A549 (cell line): ENCODE measurements at regions not wholly inside any gene's neighbourhood (a gene's known extent, or its start where the extent isn't known, plus 50 kb on each side); places are given as distances from the start of the nearest gene placed in this dataset.

Experiments
- ATAC-seq, 2 experiments: fragments of 200-7000 bp in 1 of 2; fragments of >200 bp in 1 of 2; cut with Nextera tagmentation in 1 of 2; cut with Tn5 transposase in 1 of 2; 3 replicates each; pipeline versions ENCODE4 v1.8.0 to v1.9.1; 2018 to 2020; ENCODE audit warnings: mild to moderate bottlenecking in 1 of 2, moderate library complexity in 1 of 2
- CTCF ChIA-PET: fragments of 300-600 bp; sonication (Branson Sonifier 250); formaldehyde crosslinking; extraction: SDS; loops from one replicate; lab custom pipeline; 2021; ENCODE audit warnings: antibody characterized with exemption, inconsistent platforms; lab: Yijun Ruan, JAX
- POLR2A ChIA-PET: fragments of 350-600 bp; formaldehyde crosslinking; extraction: SDS; loops from one replicate; lab custom pipeline; 2021; ENCODE audit warnings: antibody characterized with exemption, inconsistent platforms; lab: Yijun Ruan, JAX
- DNase-seq, 2 experiments: peaks; one replicate each; pipeline versions ENCODE4 v3.0.0 to v3.0.0-alpha.2; 2011 to 2016; ENCODE audit warnings: low read depth in 1 of 2, low spot score in 1 of 2
- FAIRE-seq: peaks from 2 replicates; lab custom pipeline; 2011; peaks lifted over from hg19 to GRCh38; lab: Jason Lieb, UNC
- H3K27ac ChIP-seq, 2 experiments: fragments of >200 bp; sonication (Bioruptor Twin); formaldehyde crosslinking; 3 replicates each; pipeline ENCODE4 v1.5.1; 2016 to 2017
- H3K4me1 ChIP-seq: fragments of >200 bp; sonication (Bioruptor Twin); formaldehyde crosslinking; 3 replicates; pipeline ENCODE4 v1.6.1; 2016
- H3K4me2 ChIP-seq: fragments of >200 bp; sonication (Bioruptor Twin); formaldehyde crosslinking; 3 replicates; pipeline ENCODE4 v1.6.1; 2016
- H3K4me3 ChIP-seq: fragments of >200 bp; sonication (Bioruptor Twin); formaldehyde crosslinking; 3 replicates; pipeline ENCODE4 v1.5.1; 2016
- H3K9me3 ChIP-seq: fragments of >200 bp; sonication (Bioruptor Twin); formaldehyde crosslinking; 3 replicates; pipeline ENCODE4 v1.6.1; 2016
- CEBPB ChIP-seq, 2 experiments: fragments of >200 bp in 1 of 2; sonication (Bioruptor Twin) in 1 of 2; formaldehyde crosslinking in 1 of 2; IDR thresholded peaks; 2 replicates each; pipeline ENCODE4 v1.6.1; 2012 to 2016
- CHD4 ChIP-seq: fragments of 200-600 bp; sonication (generic); IDR thresholded peaks from 2 replicates; pipeline ENCODE4 v1.6.1; 2016; ENCODE audit warnings: antibody characterized with exemption, mild to moderate bottlenecking, borderline replicate concordance
- E2F6 ChIP-seq: IDR thresholded peaks from 2 replicates; pipeline ENCODE4 v1.6.1; 2012; ENCODE audit warnings: low read depth, borderline replicate concordance
- FOSB ChIP-seq: fragments of 250-450 bp; sonication (Bioruptor Pico); IDR thresholded peaks from 2 replicates; pipeline ENCODE4 v1.5.0; 2020; ENCODE audit warnings: mild to moderate bottlenecking, moderate library complexity
- FOSL2 ChIP-seq, 2 experiments: fragments of 450-650 bp in 1 of 2; fragments of >200 bp in 1 of 2; sonication (Bioruptor Twin) in 1 of 2; formaldehyde crosslinking; IDR thresholded peaks; 2 replicates each; pipeline versions ENCODE4 v1.5.0 to v1.6.1; 2016 to 2020; ENCODE audit warnings: mild to moderate bottlenecking in 1 of 2, moderate library complexity in 1 of 2
- FOXS1 ChIP-seq: fragments of 250-450 bp; sonication (Bioruptor Pico); IDR thresholded peaks from 2 replicates; pipeline ENCODE4 v1.5.0; 2020; ENCODE audit warnings: mild to moderate bottlenecking, moderate library complexity
- GATA3 ChIP-seq: IDR thresholded peaks from 2 replicates; pipeline ENCODE4 v1.6.1; 2012; ENCODE audit warnings: borderline replicate concordance
- MAX ChIP-seq: IDR thresholded peaks from 2 replicates; pipeline ENCODE4 v1.6.1; 2012
- RAD21 ChIP-seq, 2 experiments: fragments of >200 bp in 1 of 2; sonication (Bioruptor Twin) in 1 of 2; formaldehyde crosslinking in 1 of 2; IDR thresholded peaks in 1 of 2; conservative IDR thresholded peaks in 1 of 2; 2 replicates in 1 of 2; 3 replicates in 1 of 2; pipeline ENCODE4 v1.6.1; 2012 to 2018; ENCODE audit warnings: inconsistent platforms in 1 of 2
- RARB ChIP-seq: fragments of 250-450 bp; sonication (Bioruptor Pico); IDR thresholded peaks from 2 replicates; pipeline ENCODE4 v1.8.0; 2021; ENCODE audit warnings: mild to moderate bottlenecking, moderate library complexity
- REST ChIP-seq: fragments of 200-600 bp; sonication (generic); IDR thresholded peaks from 2 replicates; pipeline ENCODE4 v1.6.1; 2016; ENCODE audit warnings: antibody characterized with exemption, mild to moderate bottlenecking, moderate library complexity
- RFX5 ChIP-seq: fragments of 450-650 bp; IDR thresholded peaks from 2 replicates; pipeline ENCODE4 v1.7.1; 2014; ENCODE audit warnings: antibody characterized with exemption, mild to moderate bottlenecking, moderate library complexity
- RNF2 ChIP-seq: fragments of 200-600 bp; sonication (generic); IDR thresholded peaks from 2 replicates; pipeline ENCODE4 v1.6.1; 2016; ENCODE audit warnings: low read depth, mild to moderate bottlenecking, antibody characterized with exemption, moderate library complexity, borderline replicate concordance
- SMC3 ChIP-seq: fragments of >200 bp; sonication (Bioruptor Twin); formaldehyde crosslinking; IDR thresholded peaks from 3 replicates; pipeline ENCODE4 v1.6.1; 2018; ENCODE audit warnings: inconsistent platforms
- TP53 ChIP-seq: fragments of 250-450 bp; sonication (Bioruptor Pico); IDR thresholded peaks from 2 replicates; pipeline ENCODE4 v1.5.0; 2021; ENCODE audit warnings: mild to moderate bottlenecking, moderate library complexity
- USF2 ChIP-seq: fragments of 450-650 bp; IDR thresholded peaks from 2 replicates; pipeline ENCODE4 v1.6.1; 2014; ENCODE audit warnings: antibody characterized with exemption
- ZNF302 ChIP-seq: fragments of 250-450 bp; sonication (Bioruptor Pico); IDR thresholded peaks from 2 replicates; pipeline ENCODE4 v1.9.0; 2021; ENCODE audit warnings: inconsistent platforms, mild to moderate bottlenecking, moderate library complexity
- WGBS: methylation state at CpG from one replicate; pipeline ENCODE4 v1.1.6; 2017; ENCODE audit errors: missing lambda C conversion rate; 5-methylcytosine and 5-hydroxymethylcytosine counted together

- H3K4me3 ChIP-seq: no peak overlapping the region
- CTCF ChIA-PET: interaction anchor here (1.2 to 1.6 kb wide), 3 partner anchors 7 to 25 kb away, joined by 3 to 4 read pairs (median 4); no protein-coding TSS in a partner anchor
- DNase-seq (no peak), ATAC-seq (no peak), FAIRE-seq (no peak)
- H3K27ac ChIP-seq: no peak overlapping the region
- POLR2A ChIA-PET: no interaction called here
- TF ChIP-seq CHD4: no peak
- TF ChIP-seq E2F6: no peak
- H3K9me3 ChIP-seq: no peaks in the 10 kb centered on the region
- H3K4me1 ChIP-seq: 0 out of 3 replicates have a peak, but pooled peaks cover 4% of the 10 kb centered on the region
- WGBS: 41% methylated on average over 4 of the region's 4 CpGs
- H3K4me2 ChIP-seq: no peak overlapping the region
These were observed 144.7 kb upstream of the CPSF6 start for GRCh38 chr12:69094606-69095216.

GRCh38 chr12:69095765-69096477 lies 143.4 kb upstream of the CPSF6 start:
- no peak for FAIRE-seq
- Histone ChIP-seq H3K4me1 (0 out of 3 replicates have a peak, but pooled peaks cover 4% of the 10 kb centered on the region), H3K9me3 (no peaks in the 10 kb centered on the region), H3K4me3 (no peak overlapping the region), H3K27ac (no peak overlapping the region), H3K4me2 (no peak overlapping the region)
- POLR2A ChIA-PET: no interaction called here
- WGBS: 73% methylated on average over 9 of the region's 9 CpGs
- TF ChIP-seq USF2 (no peak), E2F6 (no peak), RARB (no peak), FOSB (no peak), REST (no peak), CEBPB (IDR thresholded peaks at IDR 0.05) (no peak), FOXS1 (CRISPR knock-in tag) (no peak), FOSL2 (IDR thresholded peaks at IDR 0.05) (no peak), FOSL2 (CRISPR knock-in tag; IDR thresholded peaks at IDR 0.05) (no peak), RNF2 (no peak), GATA3 (no peak), RAD21 (conservative IDR thresholded peaks at IDR 0.05 in 1 of 2, IDR thresholded peaks at IDR 0.05 in 1 of 2) (no peak), SMC3 (no peak), TP53 (CRISPR knock-in tag) (no peak), ZNF302 (CRISPR knock-in tag) (no peak), MAX (no peak), RFX5 (no peak)
- CTCF ChIA-PET: interaction anchor here (1.3 to 1.6 kb wide), 2 partner anchors 9 to 10 kb away, joined by 3 to 4 read pairs; no protein-coding TSS in a partner anchor
- no peak for DNase-seq
- no peak for ATAC-seq
